HepG2 (cell line): ENCODE measurements at regions not wholly inside any gene's neighbourhood (a gene's known extent, or its start where the extent isn't known, plus 50 kb on each side); places are given as distances from the start of the nearest gene placed in this dataset.

Experiments used
- ATAC-seq: fragments of 200-7000 bp; cut with Tn5 transposase; 3 replicates; pipeline ENCODE4 v1.9.1; 2020; ENCODE audit warnings: mild to moderate bottlenecking, moderate library complexity
- BruUV-seq: library from RNA; stranded (reverse); fragments of 400-500 nt; replicated peaks from 2 replicates; lab custom pipeline; 2021; lab: Mats Ljungman, UMichigan
- CTCF ChIA-PET: fragments of 300-600 bp; formaldehyde crosslinking; extraction: SDS; loops from one replicate; lab custom pipeline; 2021; ENCODE audit warnings: low total read pairs, inconsistent platforms, low intra/inter-chr PET ratio; lab: Yijun Ruan, JAX
- POLR2A ChIA-PET: fragments of 350-600 bp; sonication (Branson Sonifier 250); formaldehyde crosslinking; loops from one replicate; lab custom pipeline; 2020; ENCODE audit warnings: antibody characterized with exemption, inconsistent platforms; lab: Yijun Ruan, JAX
- DNase-seq: peaks from one replicate; pipeline ENCODE4 v3.0.0-alpha.2; 2015; ENCODE audit warnings: low spot score
- FAIRE-seq: peaks from 3 replicates; lab custom pipeline; 2011; peaks lifted over from hg19 to GRCh38; lab: Jason Lieb, UNC
- H2AFZ ChIP-seq: one replicate; pipeline ENCODE4 v1.6.1; 2011; ENCODE audit warnings: low read length, inconsistent platforms
- H3K27ac ChIP-seq: fragments of 300-600 bp; 3 replicates; pipeline ENCODE4 v1.8.0; 2011; ENCODE audit warnings: mixed run types, mild to moderate bottlenecking, mixed read lengths, low read length, inconsistent platforms; ENCODE audit not compliant: insufficient read depth; ENCODE audit errors: extremely low read length
- H3K27me3 ChIP-seq, 2 experiments: fragments of 200-600 bp in 1 of 2; 2 replicates in 1 of 2; 3 replicates in 1 of 2; pipeline versions ENCODE4 v1.6.0 to v1.8.0; 2011; ENCODE audit warnings: low read length in 2 of 2, mild to moderate bottlenecking in 2 of 2, moderate library complexity in 2 of 2, inconsistent platforms in 1 of 2; ENCODE audit not compliant: insufficient read depth in 2 of 2, control insufficient read depth in 1 of 2
- H3K36me3 ChIP-seq, 2 experiments: fragments of 200-600 bp in 1 of 2; replicated peaks in 1 of 2; 2 replicates in 1 of 2; 3 replicates in 1 of 2; pipeline versions ENCODE4 v1.5.1 to v1.8.0; 2011; ENCODE audit warnings: low read length in 2 of 2, inconsistent platforms in 1 of 2; ENCODE audit not compliant: insufficient read depth in 2 of 2, control insufficient read depth in 1 of 2
- H3K4me1 ChIP-seq: 2 replicates; pipeline ENCODE4 v1.5.1; 2012; ENCODE audit warnings: low read length, inconsistent platforms; ENCODE audit not compliant: insufficient read depth
- H3K4me2 ChIP-seq: 2 replicates; pipeline ENCODE4 v1.6.0; 2011; ENCODE audit warnings: low read depth, low read length, inconsistent platforms
- H3K4me3 ChIP-seq, 3 experiments: fragments of 200-600 bp in 1 of 3; sonication (generic), shearing (Covaris generic) in 1 of 3; replicated peaks in 1 of 3; 2 replicates each; pipeline ENCODE4 v1.5.1; 2011 to 2016; ENCODE audit warnings: low read length in 3 of 3, inconsistent platforms in 2 of 3, low read depth in 2 of 3, mild to moderate bottlenecking in 2 of 3, control low read depth in 1 of 3, mixed read lengths in 1 of 3; ENCODE audit not compliant: insufficient read depth in 1 of 3
- H3K79me2 ChIP-seq: one replicate; pipeline ENCODE4 v1.6.1; 2011; ENCODE audit warnings: low read length, inconsistent platforms; ENCODE audit not compliant: insufficient read depth
- H3K9ac ChIP-seq: 2 replicates; pipeline ENCODE4 v1.6.0; 2011; ENCODE audit warnings: mild to moderate bottlenecking, low read depth, low read length, inconsistent platforms; ENCODE audit not compliant: insufficient read depth
- H3K9me3 ChIP-seq: 2 replicates; pipeline ENCODE4 v1.5.1; 2012; ENCODE audit warnings: mild to moderate bottlenecking, low read length
- H4K20me1 ChIP-seq: 2 replicates; pipeline ENCODE4 v1.6.0; 2011; ENCODE audit warnings: inconsistent platforms, mild to moderate bottlenecking, low read length, moderate library complexity; ENCODE audit not compliant: insufficient read depth
- ESRRA ChIP-seq: sonication (generic); formaldehyde crosslinking; IDR thresholded peaks from 2 replicates; pipeline ENCODE4 v1.5.1; 2020; ENCODE audit warnings: mild to moderate bottlenecking, low read depth, missing genetic modification reagents
- GFI1 ChIP-seq: sonication (generic); formaldehyde crosslinking; IDR thresholded peaks from 2 replicates; pipeline ENCODE4 v1.5.0; 2020; ENCODE audit warnings: missing genetic modification reagents, mild to moderate bottlenecking, borderline replicate concordance
- GTF3A ChIP-seq: sonication (generic); formaldehyde crosslinking; conservative IDR thresholded peaks from 2 replicates; pipeline ENCODE4 v1.4.0; 2020; ENCODE audit warnings: mild to moderate bottlenecking, missing genetic modification reagents
- KDM5A ChIP-seq: fragments of 200-600 bp; sonication (generic); IDR thresholded peaks from 2 replicates; pipeline ENCODE4 v1.7.0; 2018; ENCODE audit warnings: antibody characterized with exemption, mild to moderate bottlenecking, low read length, borderline replicate concordance
- MTA1 ChIP-seq: sonication (generic); formaldehyde crosslinking; IDR thresholded peaks from 2 replicates; pipeline ENCODE4 v1.4.0; 2020; ENCODE audit warnings: missing genetic modification reagents, mild to moderate bottlenecking, borderline replicate concordance
- POLR2G ChIP-seq: fragments of 200-400 bp; formaldehyde crosslinking; IDR thresholded peaks from 2 replicates; pipeline ENCODE4 v1.6.1; 2018; ENCODE audit warnings: mild to moderate bottlenecking, low read depth, low read length, moderate library complexity
- TBL1XR1 ChIP-seq: fragments of 150-350 bp; IDR thresholded peaks from 2 replicates; pipeline ENCODE4 v1.6.1; 2014; ENCODE audit warnings: borderline replicate concordance, low read length; ENCODE audit not compliant: partially characterized antibody
- ZNF260 ChIP-seq: sonication (generic); formaldehyde crosslinking; IDR thresholded peaks from 2 replicates; pipeline ENCODE4 v1.4.0; 2020; ENCODE audit warnings: missing genetic modification reagents, low read depth, mild to moderate bottlenecking, borderline replicate concordance
- ZNF317 ChIP-seq: sonication (generic); formaldehyde crosslinking; IDR thresholded peaks from 2 replicates; pipeline ENCODE4 v1.5.0; 2020; ENCODE audit warnings: mild to moderate bottlenecking, missing genetic modification reagents
- ZNF572 ChIP-seq: sonication (generic); formaldehyde crosslinking; IDR thresholded peaks from 2 replicates; pipeline ENCODE4 v1.5.1; 2020; ENCODE audit warnings: mild to moderate bottlenecking, missing genetic modification reagents
- ZNF710 ChIP-seq: sonication (generic); formaldehyde crosslinking; IDR thresholded peaks from 2 replicates; pipeline ENCODE4 v1.5.0; 2020; ENCODE audit warnings: mild to moderate bottlenecking, missing genetic modification reagents, borderline replicate concordance
- ZNF776 ChIP-seq: sonication (generic); formaldehyde crosslinking; IDR thresholded peaks from 2 replicates; pipeline ENCODE4 v1.4.0; 2020; ENCODE audit warnings: mild to moderate bottlenecking, missing genetic modification reagents
- ZNF878 ChIP-seq: sonication (generic); formaldehyde crosslinking; IDR thresholded peaks from 2 replicates; pipeline ENCODE4 v1.8.1; 2023; ENCODE audit warnings: mild to moderate bottlenecking, missing genetic modification reagents, moderate library complexity
- WGBS: methylation state at CpG from one replicate; pipeline ENCODE4 v1.1.6; 2017; ENCODE audit warnings: low lambda C conversion rate; 5-methylcytosine and 5-hydroxymethylcytosine counted together
- in situ Hi-C: cut with HindIII; loops from 2 replicates; pipeline ENCODE4 v1.10.0; 2017; ENCODE audit warnings: low pct_unique_long_range_greater_than_20kb; ENCODE audit not compliant: extremely low pct_ligation_motif_present
- intact Hi-C: fragments of 100-400 bp; cut with micrococcal nuclease; formaldehyde crosslinking; loops from one replicate; pipeline ENCODE4 v1.10.0; 2022; ENCODE audit not compliant: unreplicated experiment
- TF ChIP-seq, protein P1 (sequence below): IDR thresholded peaks from 2 replicates; pipeline ENCODE4 v1.6.1; 2016; ENCODE audit warnings: missing biosample characterization, missing genetic modification reagents, low read depth
- TF ChIP-seq, protein P2 (sequence below): sonication (generic); formaldehyde crosslinking; IDR thresholded peaks from 2 replicates; pipeline ENCODE4 v1.9.0; 2021; ENCODE audit warnings: missing genetic modification reagents, mild to moderate bottlenecking, borderline replicate concordance

DNA sequence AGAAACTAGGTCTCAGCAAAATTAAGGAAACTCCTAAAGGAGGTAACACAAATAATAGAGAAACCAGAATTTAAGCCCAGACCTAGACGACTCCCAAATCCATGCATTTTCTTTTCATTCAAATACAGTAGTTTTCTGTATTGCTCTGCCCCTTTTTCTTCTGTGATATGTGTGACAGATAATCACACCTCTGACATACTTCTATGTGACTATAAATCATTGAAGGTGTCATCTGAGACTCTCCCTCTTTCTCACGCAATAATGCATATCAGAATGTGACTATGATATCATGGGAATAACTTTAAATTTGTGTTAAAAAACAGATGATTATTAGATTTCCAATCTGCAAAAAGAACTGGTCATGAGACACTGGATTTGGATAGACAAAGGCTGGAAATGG lies 143.0 kb upstream of the ELAC2 start (continued):
- TF ChIP-seq MTA1 (CRISPR knock-in tag): no peak

DNA sequence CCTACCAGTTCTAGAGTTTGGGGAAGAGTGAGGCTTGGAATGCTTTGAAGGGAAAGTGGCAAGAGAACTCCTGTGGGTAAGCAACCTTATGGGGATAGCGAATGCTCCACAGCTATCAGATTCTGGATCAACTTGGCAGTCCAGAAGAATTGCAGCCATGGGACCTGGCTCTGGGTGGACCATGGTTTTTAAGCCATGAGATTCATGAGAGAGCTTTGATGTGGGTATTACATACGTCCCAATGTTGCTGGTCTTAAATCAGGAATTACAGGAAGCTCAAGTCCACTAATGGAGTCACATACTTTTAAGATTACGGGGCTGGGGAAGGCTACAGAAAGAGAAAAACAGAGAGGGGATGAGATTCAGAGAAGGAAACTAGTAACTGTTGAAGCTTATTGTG lies 142.5 kb upstream of the ELAC2 start:
- no peak for ATAC-seq
- Histone ChIP-seq H4K20me1 (no peaks in the 10 kb centered on the region), H3K9me3 (no peaks in the 10 kb centered on the region), H3K27me3 (no peaks in the 10 kb centered on the region), H3K4me2 (no peak overlapping the region), H3K4me1 (no peaks in the 10 kb centered on the region), H3K27ac (no peak overlapping the region), H3K36me3 (no peaks in the 10 kb centered on the region), H3K79me2 (no peaks in the 10 kb centered on the region), H2AFZ (no peak overlapping the region), H3K9ac (no peak overlapping the region), H3K4me3 (no peak overlapping the region)
- intact Hi-C loops: no loop called here
- FAIRE-seq: no peak
- CTCF ChIA-PET: no interaction called here
- 0% methylated on average over 3 of the region's 3 CpGs for WGBS
- no peak for DNase-seq
- in situ Hi-C loops: no loop called here
- POLR2A ChIA-PET: no interaction called here
- no TSS peak for BruUV-seq
- no peak for TF ChIP-seq ZNF776 (CRISPR knock-in tag)
- no peak for TF ChIP-seq GTF3A
- TF ChIP-seq GFI1 (CRISPR knock-in tag): no peak
- TF ChIP-seq ZNF710 (CRISPR knock-in tag): no peak
- TF ChIP-seq ZNF878 (CRISPR knock-in tag): no peak
- no peak for TF ChIP-seq POLR2G
- TF ChIP-seq ESRRA: no peak
- TF ChIP-seq KDM5A: no peak
- no peak for TF ChIP-seq ZNF317
- TF ChIP-seq, protein P1, sequence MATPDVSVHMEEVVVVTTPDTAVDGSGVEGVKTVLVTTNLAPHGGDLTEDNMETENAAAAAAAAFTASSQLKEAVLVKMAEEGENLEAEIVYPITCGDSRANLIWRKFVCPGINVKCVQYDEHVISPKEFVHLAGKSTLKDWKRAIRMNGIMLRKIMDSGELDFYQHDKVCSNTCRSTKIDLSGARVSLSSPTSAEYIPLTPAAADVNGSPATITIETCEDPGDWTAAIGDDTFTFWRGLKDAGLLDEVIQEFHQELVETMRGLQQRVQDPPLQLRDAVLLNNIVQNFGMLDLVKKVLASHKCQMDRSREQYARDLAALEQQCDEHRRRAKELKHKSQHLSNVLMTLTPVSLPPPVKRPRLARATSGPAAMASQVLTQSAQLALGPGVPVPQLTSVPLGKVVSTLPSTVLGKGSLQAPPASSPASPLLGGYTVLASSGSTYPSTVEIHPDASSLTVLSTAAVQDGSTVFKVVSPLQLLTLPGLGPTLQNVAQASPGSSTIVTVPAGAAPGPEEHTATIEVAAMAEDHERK (CRISPR knock-in tag): no peak
- no peak for TF ChIP-seq ZNF260 (CRISPR knock-in tag)
- TF ChIP-seq ZNF572 (CRISPR knock-in tag): no peak
- no peak for TF ChIP-seq TBL1XR1
- TF ChIP-seq, protein P2, sequence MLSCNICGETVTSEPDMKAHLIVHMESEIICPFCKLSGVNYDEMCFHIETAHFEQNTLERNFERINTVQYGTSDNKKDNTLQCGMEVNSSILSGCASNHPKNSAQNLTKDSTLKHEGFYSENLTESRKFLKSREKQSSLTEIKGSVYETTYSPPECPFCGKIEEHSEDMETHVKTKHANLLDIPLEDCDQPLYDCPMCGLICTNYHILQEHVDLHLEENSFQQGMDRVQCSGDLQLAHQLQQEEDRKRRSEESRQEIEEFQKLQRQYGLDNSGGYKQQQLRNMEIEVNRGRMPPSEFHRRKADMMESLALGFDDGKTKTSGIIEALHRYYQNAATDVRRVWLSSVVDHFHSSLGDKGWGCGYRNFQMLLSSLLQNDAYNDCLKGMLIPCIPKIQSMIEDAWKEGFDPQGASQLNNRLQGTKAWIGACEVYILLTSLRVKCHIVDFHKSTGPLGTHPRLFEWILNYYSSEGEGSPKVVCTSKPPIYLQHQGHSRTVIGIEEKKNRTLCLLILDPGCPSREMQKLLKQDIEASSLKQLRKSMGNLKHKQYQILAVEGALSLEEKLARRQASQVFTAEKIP (CRISPR knock-in tag): no peak
